K562 (cell line): ENCODE measurements at regions not wholly inside any gene's neighbourhood (a gene's known extent, or its start where the extent isn't known, plus 50 kb on each side); places are given as distances from the start of the nearest gene placed in this dataset.

Experiments
- ATAC-seq: fragments of 200-7000 bp; cut with Tn5 transposase; 3 replicates; pipeline ENCODE4 v1.9.1; 2020; ENCODE audit warnings: moderate library complexity
- BruUV-seq: library from RNA; stranded (reverse); fragments of 400-500 nt; replicated peaks from 2 replicates; lab custom pipeline; 2021; lab: Mats Ljungman, UMichigan
- CTCF ChIA-PET: fragments of 300-600 bp; formaldehyde crosslinking; extraction: SDS; loops from one replicate; lab custom pipeline; 2021; ENCODE audit warnings: low intra/inter-chr PET ratio; lab: Yijun Ruan, JAX
- POLR2A ChIA-PET: fragments of 300-600, 350-650 bp; sonication (Branson Sonifier 250); formaldehyde crosslinking; extraction: SDS; loops from one replicate; lab custom pipeline; 2021; ENCODE audit warnings: antibody characterized with exemption, inconsistent platforms; lab: Yijun Ruan, JAX
- DNase-seq, 4 experiments: peaks; one replicate each; pipeline versions ENCODE4 v3.0.0 to v3.0.0-alpha.2; 2011 to 2018; ENCODE audit warnings: low spot score in 3 of 4, mixed read lengths in 3 of 4; ENCODE audit errors: extremely low read depth in 1 of 4
- FAIRE-seq: peaks from 2 replicates; lab custom pipeline; 2011; peaks lifted over from hg19 to GRCh38; lab: Jason Lieb, UNC
- H2AFZ ChIP-seq: 2 replicates; pipeline ENCODE4 v1.6.0; 2011; ENCODE audit warnings: low read depth, low read length, control low read depth, inconsistent platforms
- H3K27ac ChIP-seq: fragments of 200-600 bp; 3 replicates; pipeline ENCODE4 v1.8.0; 2011; ENCODE audit warnings: low read depth, mild to moderate bottlenecking, control low read depth, inconsistent platforms, low read length, moderate library complexity, mixed read lengths; ENCODE audit errors: extremely low read depth
- H3K27me3 ChIP-seq, 2 experiments: fragments of 300-600 bp in 1 of 2; 2 replicates in 1 of 2; 3 replicates in 1 of 2; pipeline versions ENCODE4 v1.6.0 to v1.8.0; 2011; ENCODE audit warnings: inconsistent platforms in 2 of 2, low read length in 2 of 2, mild to moderate bottlenecking in 1 of 2, mixed read lengths in 1 of 2, moderate library complexity in 1 of 2; ENCODE audit not compliant: control insufficient read depth in 2 of 2, insufficient read depth in 2 of 2
- H3K36me3 ChIP-seq: fragments of 300-600 bp; 3 replicates; pipeline ENCODE4 v1.8.0; 2011; ENCODE audit warnings: mild to moderate bottlenecking, low read length, inconsistent platforms; ENCODE audit not compliant: control insufficient read depth, insufficient read depth
- H3K4me1 ChIP-seq, 2 experiments: fragments of 200-600 bp in 1 of 2; replicated peaks in 1 of 2; 2 replicates in 1 of 2; 3 replicates in 1 of 2; pipeline versions ENCODE4 v1.5.1 to v1.8.0; 2011; ENCODE audit warnings: inconsistent platforms in 2 of 2, low read length in 2 of 2, mild to moderate bottlenecking in 1 of 2, mixed read lengths in 1 of 2, moderate library complexity in 1 of 2; ENCODE audit not compliant: control insufficient read depth in 2 of 2, insufficient read depth in 2 of 2
- H3K4me2 ChIP-seq: 2 replicates; pipeline ENCODE4 v1.6.1; 2011; ENCODE audit warnings: low read length, control low read depth, inconsistent platforms, mixed read lengths; ENCODE audit not compliant: insufficient read depth
- H3K4me3 ChIP-seq: fragments of 200-600 bp; sonication (generic), shearing (Covaris generic); 2 replicates; pipeline ENCODE4 v1.5.1; 2016; ENCODE audit warnings: control low read depth, inconsistent platforms
- H3K79me2 ChIP-seq: fragments of 200-600 bp; 3 replicates; pipeline ENCODE4 v1.8.0; 2011; ENCODE audit warnings: low read length, inconsistent platforms; ENCODE audit not compliant: control insufficient read depth, insufficient read depth
- H3K9ac ChIP-seq, 2 experiments: 2 replicates each; pipeline versions ENCODE4 v1.6.0 to v1.6.1; 2011; ENCODE audit warnings: low read depth in 2 of 2, low read length in 2 of 2, control low read depth in 1 of 2, inconsistent platforms in 1 of 2, mild to moderate bottlenecking in 1 of 2, mixed read lengths in 1 of 2; ENCODE audit not compliant: insufficient read depth in 1 of 2
- H3K9me1 ChIP-seq: one replicate; pipeline ENCODE4 v1.6.0; 2011; ENCODE audit warnings: inconsistent platforms, mild to moderate bottlenecking, low read length, moderate library complexity; ENCODE audit not compliant: control insufficient read depth, insufficient read depth
- H3K9me3 ChIP-seq: replicated peaks from 2 replicates; pipeline ENCODE4 v1.5.1; 2011; ENCODE audit warnings: low read depth, low read length, inconsistent platforms; ENCODE audit not compliant: control insufficient read depth, insufficient read depth
- H4K20me1 ChIP-seq: replicated peaks from 2 replicates; pipeline ENCODE4 v1.6.1; 2011; ENCODE audit warnings: low read length, inconsistent platforms, mixed read lengths; ENCODE audit not compliant: control insufficient read depth, insufficient read depth
- ATF3 ChIP-seq, 2 experiments: fragments of 450-650 bp in 1 of 2; sonication (generic) in 1 of 2; formaldehyde crosslinking in 1 of 2; IDR thresholded peaks in 1 of 2; conservative IDR thresholded peaks in 1 of 2; 2 replicates each; pipeline versions ENCODE4 v1.6.1 to v1.8.1; 2016 to 2023; ENCODE audit warnings: mild to moderate bottlenecking in 2 of 2, moderate library complexity in 2 of 2, inconsistent platforms in 1 of 2, missing genetic modification reagents in 1 of 2
- CTCF ChIP-seq, 3 experiments: IDR thresholded peaks in 2 of 3; conservative IDR thresholded peaks in 1 of 3; 2 replicates each; pipeline ENCODE4 v1.5.1; 2011 to 2012; ENCODE audit warnings: low read length in 3 of 3, mild to moderate bottlenecking in 3 of 3, control low read depth in 2 of 3, improper control_type of control experiment in 1 of 3, inconsistent platforms in 1 of 3, low read depth in 1 of 3, mixed read lengths in 1 of 3, moderate library complexity in 1 of 3; ENCODE audit not compliant: insufficient read depth in 2 of 3
- FOSL1 ChIP-seq: fragments of 200-800 bp; sonication (Bioruptor generic); conservative IDR thresholded peaks from 2 replicates; pipeline ENCODE4 v1.6.1; 2016; ENCODE audit warnings: missing genetic modification characterization, missing compliant biosample characterization
- KLF1 ChIP-seq: fragments of 450-650 bp; IDR thresholded peaks from 2 replicates; pipeline ENCODE4 v1.6.1; 2016; ENCODE audit warnings: missing genetic modification characterization, missing compliant biosample characterization
- RAD21 ChIP-seq, 2 experiments: fragments of 250-450 bp in 1 of 2; fragments of 450-650 bp in 1 of 2; sonication (Bioruptor Pico) in 1 of 2; formaldehyde crosslinking in 1 of 2; IDR thresholded peaks in 1 of 2; conservative IDR thresholded peaks in 1 of 2; 2 replicates each; pipeline versions ENCODE4 v1.4.0 to v1.8.0; 2020 to 2022; ENCODE audit warnings: mild to moderate bottlenecking in 2 of 2, moderate library complexity in 1 of 2
- TEAD4 ChIP-seq, 2 experiments: sonication (generic) in 1 of 2; formaldehyde crosslinking in 1 of 2; IDR thresholded peaks; 2 replicates each; pipeline versions ENCODE4 v1.6.1 to v1.8.0; 2012 to 2022; ENCODE audit warnings: borderline replicate concordance in 1 of 2, inconsistent platforms in 1 of 2, low read length in 1 of 2, mild to moderate bottlenecking in 1 of 2, missing genetic modification reagents in 1 of 2
- ZFP30 ChIP-seq: fragments of 250-450 bp; sonication (Bioruptor Pico); IDR thresholded peaks from 2 replicates; pipeline ENCODE4 v1.8.0; 2022; ENCODE audit warnings: moderate library complexity, mild to moderate bottlenecking, inconsistent platforms, borderline replicate concordance
- ZNF133 ChIP-seq: fragments of 250-450 bp; sonication (Bioruptor Pico); IDR thresholded peaks from 2 replicates; pipeline ENCODE4 v1.4.0; 2020; ENCODE audit warnings: mild to moderate bottlenecking
- ZNF695 ChIP-seq: fragments of 450-650 bp; formaldehyde crosslinking; IDR thresholded peaks from 2 replicates; pipeline ENCODE4 v1.4.0; 2020; ENCODE audit warnings: mild to moderate bottlenecking, moderate library complexity
- WGBS: fragments of 100-300 bp; shearing (Covaris generic); methylation state at CpG from one replicate; pipeline ENCODE4 v1.1.6; 2016; ENCODE audit warnings: low coverage, mixed read lengths; ENCODE audit not compliant: insufficient coverage; ENCODE audit errors: missing lambda C conversion rate; 5-methylcytosine and 5-hydroxymethylcytosine counted together
- in situ Hi-C: fragments of 300-500 bp; cut with MboI; formaldehyde crosslinking; loops from 4 replicates; pipeline ENCODE4 v1.15.0; 2018; ENCODE audit warnings: inconsistent platforms, mixed read lengths
- intact Hi-C: fragments of 100-400 bp; cut with micrococcal nuclease; formaldehyde crosslinking; loops from 2 replicates; pipeline ENCODE4 v1.14.2; 2022
- TF ChIP-seq, protein P1 (sequence below): fragments of 450-650 bp; formaldehyde crosslinking; IDR thresholded peaks from 2 replicates; pipeline ENCODE4 v1.4.0; 2020; ENCODE audit warnings: mild to moderate bottlenecking, mixed read lengths

- Histone ChIP-seq H4K20me1 (no peaks in the 10 kb centered on the region), H2AFZ (no peak overlapping the region), H3K36me3 (no peaks in the 10 kb centered on the region), H3K9ac (no peak overlapping the region), H3K27ac (no peak overlapping the region), H3K79me2 (no peaks in the 10 kb centered on the region), H3K9me3 (no peaks in the 10 kb centered on the region), H3K9me1 (no peaks in the 10 kb centered on the region), H3K4me2 (no peak overlapping the region), H3K4me3 (no peak overlapping the region), H3K27me3 (no peaks in the 10 kb centered on the region), H3K4me1 (no peaks in the 10 kb centered on the region)
- WGBS = 0% methylated on average over 4 of the region's 4 CpGs
- CTCF ChIA-PET = no interaction called here
- in situ Hi-C loops (no loop called here), intact Hi-C loops (no loop called here)
- no TSS peak for BruUV-seq
- no peak for FAIRE-seq
- peak in 1 of 2 experiments; percentile 30; a peak in 2 of 4 replicates for TF ChIP-seq RAD21 (CRISPR knock-in tag; conservative IDR thresholded peaks at IDR 0.05 in 1 of 2, IDR thresholded peaks at IDR 0.05 in 1 of 2)
- peak; percentile 7 to 25 (median 17); a peak in 2 of 6 replicates for TF ChIP-seq CTCF (IDR thresholded peaks at IDR 0.05 in 2 of 3, conservative IDR thresholded peaks at IDR 0.05 in 1 of 3; ENCODE audit: insufficient read depth in 2 of 3, low read depth in 1 of 3, low read length in 3 of 3)
- no peak for TF ChIP-seq ZFP30 (CRISPR knock-in tag)
- ATAC-seq = peak; percentile 41; the same call in 1 of the 3 replicates
- peak in 2 of 4 experiments; percentile 2 to 7 for DNase-seq
- POLR2A ChIA-PET = no interaction called here
Observed at GRCh38 chr16:46482895-46483294, 138.3 kb downstream of the SHCBP1 start.

DNA sequence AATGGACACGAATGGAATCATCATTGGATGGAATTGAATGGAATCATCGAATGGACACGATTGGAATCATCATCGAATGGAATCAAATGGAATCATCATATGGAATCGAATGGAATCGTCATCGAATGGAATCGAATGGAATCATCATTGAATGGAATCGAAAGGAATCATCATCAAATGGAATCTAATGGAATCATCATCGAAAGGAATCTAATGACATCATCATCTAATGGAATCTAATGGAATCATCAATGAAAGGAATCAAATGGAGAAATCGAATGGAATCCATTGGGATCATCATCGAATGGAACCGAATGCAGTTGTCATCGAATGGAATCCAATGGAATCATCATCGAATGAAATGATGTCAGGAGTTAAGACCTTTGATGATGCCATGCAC lies 154.9 kb downstream of the SHCBP1 start:
- Histone ChIP-seq H3K9me1 (no peaks in the 10 kb centered on the region), H2AFZ (no peak overlapping the region), H3K79me2 (no peaks in the 10 kb centered on the region), H3K9ac (no peak overlapping the region), H3K27me3 (no peaks in the 10 kb centered on the region), H3K27ac (no peak overlapping the region), H3K9me3 (no peaks in the 10 kb centered on the region), H3K36me3 (no peaks in the 10 kb centered on the region), H4K20me1 (no peaks in the 10 kb centered on the region), H3K4me2 (no peak overlapping the region), H3K4me1 (no peaks in the 10 kb centered on the region), H3K4me3 (no peak overlapping the region)
- WGBS = 1% methylated on average over 15 of the region's 15 CpGs
- intact Hi-C loops (no loop called here), in situ Hi-C loops (no loop called here)
- ChIA-PET POLR2A (no interaction called here), CTCF (no interaction called here)
- ATAC-seq (no peak), FAIRE-seq (no peak), DNase-seq (no peak)
- BruUV-seq = no TSS peak
- TF ChIP-seq ZNF695 (no peak), ATF3 (IDR thresholded peaks at IDR 0.05) (no peak), ATF3 (CRISPR knock-in tag; conservative IDR thresholded peaks at IDR 0.05) (no peak), FOSL1 (tag) (no peak), ZNF133 (no peak), KLF1 (tag) (no peak), TEAD4 (IDR thresholded peaks at IDR 0.05; ENCODE audit: low read length) (no peak), TEAD4 (CRISPR knock-in tag; IDR thresholded peaks at IDR 0.05; ENCODE audit: borderline replicate concordance) (no peak)
- TF ChIP-seq, protein P1, sequence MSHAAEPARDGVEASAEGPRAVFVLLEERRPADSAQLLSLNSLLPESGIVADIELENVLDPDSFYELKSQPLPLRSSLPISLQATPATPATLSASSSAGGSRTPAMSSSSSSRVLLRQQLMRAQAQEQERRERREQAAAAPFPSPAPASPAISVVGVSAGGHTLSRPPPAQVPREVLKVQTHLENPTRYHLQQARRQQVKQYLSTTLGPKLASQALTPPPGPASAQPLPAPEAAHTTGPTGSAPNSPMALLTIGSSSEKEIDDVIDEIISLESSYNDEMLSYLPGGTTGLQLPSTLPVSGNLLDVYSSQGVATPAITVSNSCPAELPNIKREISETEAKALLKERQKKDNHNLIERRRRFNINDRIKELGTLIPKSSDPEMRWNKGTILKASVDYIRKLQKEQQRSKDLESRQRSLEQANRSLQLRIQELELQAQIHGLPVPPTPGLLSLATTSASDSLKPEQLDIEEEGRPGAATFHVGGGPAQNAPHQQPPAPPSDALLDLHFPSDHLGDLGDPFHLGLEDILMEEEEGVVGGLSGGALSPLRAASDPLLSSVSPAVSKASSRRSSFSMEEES = no peak
